HG03457 (cell line): ENCODE measurements at regions not wholly inside any gene's neighbourhood (a gene's known extent, or its start where the extent isn't known, plus 50 kb on each side); places are given as distances from the start of the nearest gene placed in this dataset.
"Not testable (repeated sequence)": the region's sequence is repeated elsewhere in the genome, so short reads cannot be mapped to it uniquely, and the experiment has no call there.

ENCODE experiments used
- ATAC-seq: cut with Tn5 transposase; IDR thresholded peaks from one replicate; pipeline ENCODE4 v1.9.1; 2021; ENCODE audit warnings: moderate number of reproducible peaks; ENCODE audit not compliant: unreplicated experiment

- ATAC-seq, result no peak
Measured at GRCh38 chr10:56298941-56299340, 62.1 kb downstream of the ZWINT start.

GRCh38 chr10:56296618-56297017 lies 64.4 kb downstream of the ZWINT start:
- ATAC-seq, result no peak

- ATAC-seq, result no peak
Measured at GRCh38 chr10:56288403-56288802, 72.7 kb downstream of the ZWINT start.

- ATAC-seq, result no peak
Measured at GRCh38 chr10:56286096-56286495, 75.0 kb downstream of the ZWINT start.

GRCh38 chr10:56279270-56279669 lies 81.8 kb downstream of the ZWINT start:
- ATAC-seq, result no peak

- ATAC-seq, result no peak
Measured at GRCh38 chr10:56269181-56269580, 91.9 kb downstream of the ZWINT start.

- no peak for ATAC-seq
Measured at GRCh38 chr10:56266120-56266519, 94.9 kb downstream of the ZWINT start.

- no peak for ATAC-seq
Measured at GRCh38 chr10:56258991-56259390, 102.1 kb downstream of the ZWINT start.

GRCh38 chr10:56258378-56258777 lies 102.7 kb downstream of the ZWINT start:
- ATAC-seq, result no peak

GRCh38 chr10:56255298-56255697 lies 105.8 kb downstream of the ZWINT start:
- no peak for ATAC-seq

- no peak for ATAC-seq
Measured at GRCh38 chr10:56240471-56240870, 120.6 kb downstream of the ZWINT start.

GRCh38 chr10:56231436-56231835 lies 129.6 kb downstream of the ZWINT start:
- no peak for ATAC-seq

- no peak for ATAC-seq
Measured at GRCh38 chr10:56222237-56222636, 138.8 kb downstream of the ZWINT start.

- no peak for ATAC-seq
Measured at GRCh38 chr10:56212951-56213350, 148.1 kb downstream of the ZWINT start.

GRCh38 chr10:56181607-56182006 lies 179.5 kb downstream of the ZWINT start:
- ATAC-seq, result no peak

GRCh38 chr10:56178210-56178609 lies 182.8 kb downstream of the ZWINT start:
- ATAC-seq, result no peak

- not testable (repeated sequence) for ATAC-seq
Measured at GRCh38 chr10:56155091-56155513, 206.0 kb downstream of the ZWINT start.

GRCh38 chr10:56146806-56147205 lies 214.3 kb downstream of the ZWINT start:
- ATAC-seq, result no peak

GRCh38 chr10:56142092-56142728 lies 218.8 kb downstream of the ZWINT start:
- ATAC-seq, result peak; percentile 73

- ATAC-seq, result no peak
Measured at GRCh38 chr10:56139405-56139804, 221.7 kb downstream of the ZWINT start.

- no peak for ATAC-seq
Measured at GRCh38 chr10:56135828-56136227, 225.2 kb downstream of the ZWINT start.

- no peak for ATAC-seq
Measured at GRCh38 chr10:56123247-56123646, 237.8 kb downstream of the ZWINT start.

GRCh38 chr10:56116684-56117083 lies 244.4 kb downstream of the ZWINT start:
- ATAC-seq, result no peak
